GM18870 (cell line): ENCODE measurements at regions not wholly inside any gene's neighbourhood (a gene's known extent, or its start where the extent isn't known, plus 50 kb on each side); places are given as distances from the start of the nearest gene placed in this dataset.
"Not testable (repeated sequence)": the region's sequence is repeated elsewhere in the genome, so short reads cannot be mapped to it uniquely, and the experiment has no call there.

Experiments
- ATAC-seq: cut with Tn5 transposase; IDR thresholded peaks from one replicate; pipeline ENCODE4 v1.9.1; 2021; ENCODE audit warnings: moderate library complexity; ENCODE audit not compliant: unreplicated experiment

GRCh38 chr6:30807566-30807965 lies 63.2 kb upstream of the IER3 start:
- not testable (repeated sequence) for ATAC-seq

DNA sequence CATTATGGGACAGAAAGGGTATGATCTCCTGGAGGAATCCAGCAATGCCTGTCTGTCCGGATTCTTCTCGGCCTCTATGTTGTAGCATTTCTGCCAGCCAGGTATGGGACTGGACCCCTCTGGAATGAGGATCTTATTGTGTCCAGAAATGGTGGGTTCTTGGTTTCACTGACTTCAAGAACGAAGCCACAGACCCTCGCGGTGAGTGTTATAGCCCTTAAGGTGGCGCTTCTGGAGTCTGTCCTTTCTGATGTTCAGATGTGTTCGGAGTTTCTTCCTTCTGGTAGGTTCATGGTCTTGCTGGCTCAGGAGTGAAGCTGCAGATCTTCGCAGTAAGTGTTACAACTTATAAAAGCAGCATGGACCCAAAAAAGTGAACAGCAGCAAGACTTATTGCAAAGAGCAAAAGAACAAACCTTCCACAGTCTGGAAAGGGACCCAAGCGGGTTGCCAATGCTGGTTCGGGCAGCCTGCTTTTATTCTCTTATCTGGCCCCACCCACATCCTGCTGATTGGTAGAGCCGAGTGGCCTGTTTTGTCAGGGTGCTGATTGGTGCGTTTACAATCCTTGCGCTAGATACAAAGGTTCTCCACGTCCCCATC lies 62.3 kb upstream of the IER3 start:
- no peak for ATAC-seq

DNA sequence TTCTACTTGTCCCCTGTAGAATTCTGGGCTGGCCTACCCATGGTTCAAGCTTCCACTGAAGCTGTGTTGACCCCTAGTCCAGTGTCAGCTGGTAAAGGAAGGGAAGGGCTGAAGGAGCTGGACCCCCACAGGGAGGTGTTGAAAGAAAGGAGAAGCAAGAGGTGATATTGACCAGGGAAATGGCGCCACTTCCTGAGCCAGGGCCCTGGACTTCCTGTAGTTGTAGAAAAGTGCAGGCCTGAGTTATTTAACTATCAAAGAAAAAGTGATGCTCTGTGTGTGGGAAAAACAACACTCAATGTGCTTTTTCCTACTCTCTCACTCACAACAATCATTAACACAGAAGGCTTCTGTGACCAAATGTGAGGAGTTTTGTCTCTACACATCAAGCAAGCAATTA lies 60.0 kb upstream of the IER3 start:
- no peak for ATAC-seq

GRCh38 chr6:30802731-30803130 lies 58.4 kb upstream of the IER3 start:
- no peak for ATAC-seq

- ATAC-seq, result no peak
Measured at GRCh38 chr6:30801950-30802349, 57.6 kb upstream of the IER3 start.

DNA sequence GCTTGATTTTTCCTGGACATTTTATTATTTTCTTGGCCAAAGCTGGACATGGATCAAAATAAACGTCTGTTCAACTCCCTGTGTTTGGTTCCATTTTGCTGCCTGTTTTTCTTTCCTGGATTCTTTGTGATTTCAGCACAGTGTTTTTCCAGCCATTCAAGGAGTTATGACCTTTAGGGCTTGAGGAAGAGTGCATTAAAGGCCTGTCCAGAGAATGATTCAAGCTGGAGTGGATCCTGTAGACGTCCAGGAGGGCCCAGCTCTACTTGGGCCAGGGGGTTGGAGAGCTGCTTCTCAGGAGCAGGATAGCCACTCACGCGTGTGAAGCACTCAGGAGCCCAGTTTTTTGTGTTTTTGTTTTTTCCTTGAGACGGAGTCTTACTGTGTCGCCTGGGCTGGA lies 56.5 kb upstream of the IER3 start:
- no peak for ATAC-seq

DNA sequence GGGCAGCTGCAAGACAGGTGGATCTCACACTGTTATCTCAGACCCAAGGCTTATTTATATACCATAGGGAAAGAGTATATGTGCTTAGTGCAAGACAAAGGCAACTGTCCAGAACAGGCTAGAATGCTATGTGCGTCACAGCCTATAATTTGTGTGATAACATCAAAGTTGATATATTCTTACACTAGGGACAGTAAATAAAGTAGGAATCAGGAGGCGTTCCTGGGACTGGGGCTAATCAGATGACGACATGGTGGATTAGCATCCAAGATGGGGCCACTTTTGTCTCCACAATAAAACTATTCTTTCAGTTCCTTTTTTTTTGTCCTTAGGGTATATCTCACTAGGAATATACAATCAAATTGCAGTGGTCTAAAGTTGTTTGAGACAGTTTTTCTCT lies 54.9 kb upstream of the IER3 start:
- ATAC-seq, result no peak

- no peak for ATAC-seq
Measured at GRCh38 chr6:30798494-30798893, 54.1 kb upstream of the IER3 start.

- ATAC-seq, result no peak
Measured at GRCh38 chr6:30795549-30796293, 51.4 kb upstream of the IER3 start.
